ENCODE measurements at regions not wholly inside any gene's neighbourhood (a gene's known extent, or its start where the extent isn't known, plus 50 kb on each side); places are given as distances from the start of the nearest gene placed in this dataset.

DNA sequence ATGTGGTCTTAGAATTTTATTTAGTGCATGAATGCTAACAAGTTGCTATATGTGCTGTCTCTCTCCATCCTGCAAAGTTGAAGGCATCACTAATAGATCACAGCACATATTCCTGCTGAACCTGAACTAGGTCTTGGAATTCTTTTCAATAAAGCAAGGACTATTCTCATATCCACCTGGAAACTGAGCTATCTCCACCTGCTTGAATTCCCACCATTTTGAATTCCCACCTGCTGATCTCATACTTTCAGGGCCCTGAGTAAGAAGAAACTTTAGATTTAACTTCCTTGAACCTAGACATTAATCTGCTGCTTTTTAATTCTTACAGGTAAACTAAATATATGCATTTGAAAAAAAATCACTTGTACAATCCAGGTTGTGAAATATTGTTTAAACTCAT is 445.3 kb upstream of the CCL2 start:
- no peak for TF ChIP-seq CTCF (IDR thresholded peaks at IDR 0.05)
- intact Hi-C loops (cut with DNase I, micrococcal nuclease): no loop called here
- H3K4me1 ChIP-seq (ENCODE audit: low read depth): no peaks in the 10 kb centered on the region
- no peak overlapping the region for H3K4me3 ChIP-seq
- no peaks in the 10 kb centered on the region for H3K36me3 ChIP-seq (ENCODE audit: low read depth)
- no peak for DNase-seq
- H3K9me3 ChIP-seq: no peaks in the 10 kb centered on the region
- no peak for ATAC-seq

- Histone ChIP-seq H3K9me3 (no peaks in the 10 kb centered on the region), H3K36me3 (ENCODE audit: low read depth) (no peaks in the 10 kb centered on the region), H3K4me1 (ENCODE audit: low read depth) (no peaks in the 10 kb centered on the region), H3K4me3 (no peak overlapping the region)
- DNase-seq: no peak
- intact Hi-C loops (cut with DNase I, micrococcal nuclease): no loop called here
- no peak for TF ChIP-seq CTCF (IDR thresholded peaks at IDR 0.05)
- peak; percentile 29 for ATAC-seq
Observed at GRCh38 chr17:33811004-33811760, 443.9 kb upstream of the CCL2 start.

GRCh38 chr17:33811984-33812577 is 443.0 kb upstream of the CCL2 start:
- peak; percentile 12 for ATAC-seq
- no peaks in the 10 kb centered on the region for H3K4me1 ChIP-seq (ENCODE audit: low read depth)
- H3K9me3 ChIP-seq: no peaks in the 10 kb centered on the region
- H3K36me3 ChIP-seq (ENCODE audit: low read depth): no peaks in the 10 kb centered on the region
- intact Hi-C loops (cut with DNase I, micrococcal nuclease): no loop called here
- no peak for TF ChIP-seq CTCF (IDR thresholded peaks at IDR 0.05)
- DNase-seq: no peak
- H3K4me3 ChIP-seq: no peak overlapping the region

GRCh38 chr17:33814852-33815251 is 440.2 kb upstream of the CCL2 start:
- H3K36me3 ChIP-seq (ENCODE audit: low read depth): no peaks in the 10 kb centered on the region
- ATAC-seq (no peak), DNase-seq (no peak)
- H3K9me3 ChIP-seq: no peaks in the 10 kb centered on the region
- no peaks in the 10 kb centered on the region for H3K4me1 ChIP-seq (ENCODE audit: low read depth)
- intact Hi-C loops (cut with DNase I, micrococcal nuclease): no loop called here
- H3K4me3 ChIP-seq: no peak overlapping the region
- no peak for TF ChIP-seq CTCF (IDR thresholded peaks at IDR 0.05)

GRCh38 chr17:33816036-33816435 is 439.0 kb upstream of the CCL2 start:
- DNase-seq (no peak), ATAC-seq (no peak)
- H3K36me3 ChIP-seq (ENCODE audit: low read depth): no peaks in the 10 kb centered on the region
- intact Hi-C loops (cut with DNase I, micrococcal nuclease): no loop called here
- no peak overlapping the region for H3K4me3 ChIP-seq
- H3K9me3 ChIP-seq: no peaks in the 10 kb centered on the region
- TF ChIP-seq CTCF (IDR thresholded peaks at IDR 0.05): no peak
- H3K4me1 ChIP-seq (ENCODE audit: low read depth): no peaks in the 10 kb centered on the region
